Heart right ventricle (tissue), 16 donors: ENCODE measurements at regions not wholly inside any gene's neighbourhood (a gene's known extent, or its start where the extent isn't known, plus 50 kb on each side); places are given as distances from the start of the nearest gene placed in this dataset.
"Not testable (repeated sequence)": the region's sequence is repeated elsewhere in the genome, so short reads cannot be mapped to it uniquely, and the experiment has no call there.

Experiments
- ATAC-seq, 8 donors: fragments of 200-7000 bp; cut with Tn5 transposase; one replicate each; pipeline ENCODE4 v1.9.1; 2020; ENCODE audit warnings: mild to moderate bottlenecking in 8 of 8, moderate library complexity in 8 of 8, moderate number of reproducible peaks in 1 of 8
- DNase-seq, 2 donors: peaks; one replicate each; pipeline ENCODE4 v3.0.0-alpha.2; 2020
- H3K27ac ChIP-seq, 10 donors: fragments of 200-600 bp; sonication (generic) in 2 of 10; one replicate each; pipeline versions ENCODE4 v1.5.0 to v1.8.0; 2020 to 2022; ENCODE audit warnings: mild to moderate bottlenecking in 3 of 10
- H3K27me3 ChIP-seq, 7 donors: fragments of 200-600 bp; one replicate each; pipeline ENCODE4 v1.8.0; 2021 to 2022; ENCODE audit warnings: mild to moderate bottlenecking in 2 of 7
- H3K36me3 ChIP-seq, 9 donors: fragments of 200-600 bp; sonication (generic) in 1 of 9; one replicate each; pipeline versions ENCODE4 v1.5.0 to v1.8.0; 2020 to 2022; ENCODE audit warnings: mild to moderate bottlenecking in 2 of 9
- H3K4me1 ChIP-seq, 9 donors: fragments of 200-600 bp; sonication (generic) in 1 of 9; one replicate each; pipeline versions ENCODE4 v1.5.0 to v1.8.0; 2020 to 2022; ENCODE audit warnings: mild to moderate bottlenecking in 4 of 9
- H3K4me3 ChIP-seq, 10 donors: fragments of 200-600 bp; sonication (generic) in 2 of 10; one replicate each; pipeline versions ENCODE4 v1.5.0 to v1.8.0; 2020 to 2022; ENCODE audit warnings: mild to moderate bottlenecking in 7 of 10, moderate library complexity in 2 of 10
- H3K9me3 ChIP-seq, 11 donors: fragments of 200-600 bp in 10 of 11; sonication (generic) in 2 of 11; one replicate each; pipeline versions ENCODE4 v1.5.0 to v1.8.0; 2013 to 2022; ENCODE audit warnings: mild to moderate bottlenecking in 2 of 11, control low read depth in 1 of 11, moderate library complexity in 1 of 11
- WGBS, 2 donors: extraction: QIAGEN DNeasy Blood & Tissue Kit; methylation state at CpG; one replicate each; pipeline ENCODE4 v1.1.7; 2013; ENCODE audit warnings: inconsistent platforms in 1 of 2; 5-methylcytosine and 5-hydroxymethylcytosine counted together
- intact Hi-C, 10 donors: fragments of 100-400 bp; cut with DNase I; formaldehyde crosslinking; loops; one replicate each; pipeline versions ENCODE4 v1.11.1 to v1.14.2; 2022
- TF ChIP-seq, protein P1 (sequence below), 9 donors: fragments of 200-600 bp; sonication (generic) in 2 of 9; IDR thresholded peaks; one replicate each; pipeline versions ENCODE4 v1.5.0 to v1.8.0; 2021 to 2022; ENCODE audit warnings: antibody characterized with exemption in 9 of 9, mild to moderate bottlenecking in 5 of 9, moderate library complexity in 1 of 9
- donor health status: Arrhythmogenic right ventricular cardiomyopathy.
- donor health status: ischemic (EF 13 %, LVEDD 7.1; RV severe dilation, severe dysfunction).
- donor health status: healthy with polysubstance abuse.
- donor health status: DM: no; HTN: yes; CAD: no.
- donor health status: DM: no; HTN: no; CAD: no.
- donor health status: ischemic (EF 25% LVEDD 6.9; RV normal size, moderate dysfunction).
- donor health status: ischemic (EF 25% LVEDD 5.7; RV mildly dilated, moderate dysfunction).
- donor health status: healthy.
- donor health status: DM: yes; HTN: yes; CAD: no.
- donor health status: Ischemic cardiomyopathy.
- donor health status: ischemic (EF 35%, LVEDD 5.7; RV mildly dilated, moderate dysfunction).
- donor health status: nonischemic (EF 11% LVEDD 7.7; RV severe dilation, severe dysfunction).
- donor health status: DM: yes; HTN: yes; CAD: no.
- donor health status: PGD.
- donor health status: ischemic (EF 29% LVEDD 5.4; RV normal size, mild dysfunction).
- donor health status: nonischemic (EF 23%, LVEDD 6.1; RV moderate dilation, normal function).

DNA sequence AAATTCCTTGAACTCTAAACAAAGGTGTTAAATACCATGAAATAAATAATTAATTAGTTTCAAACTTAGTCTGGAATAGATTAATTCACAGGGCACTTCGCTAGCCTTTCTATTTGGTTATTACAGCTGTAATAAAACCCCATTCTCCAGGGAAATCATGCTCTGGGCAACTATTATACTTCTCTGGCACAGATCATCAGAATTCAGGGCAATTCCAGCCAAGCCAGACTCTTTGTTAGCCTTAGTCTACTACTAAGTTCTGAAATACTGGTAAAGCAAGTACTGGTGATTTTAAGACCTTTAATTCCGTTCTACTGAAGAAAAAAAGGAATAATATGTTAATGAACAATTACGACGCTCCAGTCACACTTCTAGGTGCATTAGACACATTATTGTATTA lies 123.4 kb upstream of the PDE1A start:
- 90 to 95% methylated on average over 4 of the region's 4 CpGs for WGBS, 2 donors
- no peak overlapping the region for H3K27ac ChIP-seq
- no peaks in the 10 kb centered on the region for H3K27me3 ChIP-seq
- no peak overlapping the region for H3K4me3 ChIP-seq
- no peaks in the 10 kb centered on the region for H3K9me3 ChIP-seq
- ATAC-seq (no peak), DNase-seq (no peak)
- no peaks in the 10 kb centered on the region for H3K36me3 ChIP-seq
- TF ChIP-seq, protein P1, sequence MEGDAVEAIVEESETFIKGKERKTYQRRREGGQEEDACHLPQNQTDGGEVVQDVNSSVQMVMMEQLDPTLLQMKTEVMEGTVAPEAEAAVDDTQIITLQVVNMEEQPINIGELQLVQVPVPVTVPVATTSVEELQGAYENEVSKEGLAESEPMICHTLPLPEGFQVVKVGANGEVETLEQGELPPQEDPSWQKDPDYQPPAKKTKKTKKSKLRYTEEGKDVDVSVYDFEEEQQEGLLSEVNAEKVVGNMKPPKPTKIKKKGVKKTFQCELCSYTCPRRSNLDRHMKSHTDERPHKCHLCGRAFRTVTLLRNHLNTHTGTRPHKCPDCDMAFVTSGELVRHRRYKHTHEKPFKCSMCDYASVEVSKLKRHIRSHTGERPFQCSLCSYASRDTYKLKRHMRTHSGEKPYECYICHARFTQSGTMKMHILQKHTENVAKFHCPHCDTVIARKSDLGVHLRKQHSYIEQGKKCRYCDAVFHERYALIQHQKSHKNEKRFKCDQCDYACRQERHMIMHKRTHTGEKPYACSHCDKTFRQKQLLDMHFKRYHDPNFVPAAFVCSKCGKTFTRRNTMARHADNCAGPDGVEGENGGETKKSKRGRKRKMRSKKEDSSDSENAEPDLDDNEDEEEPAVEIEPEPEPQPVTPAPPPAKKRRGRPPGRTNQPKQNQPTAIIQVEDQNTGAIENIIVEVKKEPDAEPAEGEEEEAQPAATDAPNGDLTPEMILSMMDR (IDR thresholded peaks at IDR 0.05) = no peak
- intact Hi-C loops = no loop called here
- peaks cover 0 to 30% (median 13%) of the 10 kb centered on the region in 9 donors for H3K4me1 ChIP-seq

DNA sequence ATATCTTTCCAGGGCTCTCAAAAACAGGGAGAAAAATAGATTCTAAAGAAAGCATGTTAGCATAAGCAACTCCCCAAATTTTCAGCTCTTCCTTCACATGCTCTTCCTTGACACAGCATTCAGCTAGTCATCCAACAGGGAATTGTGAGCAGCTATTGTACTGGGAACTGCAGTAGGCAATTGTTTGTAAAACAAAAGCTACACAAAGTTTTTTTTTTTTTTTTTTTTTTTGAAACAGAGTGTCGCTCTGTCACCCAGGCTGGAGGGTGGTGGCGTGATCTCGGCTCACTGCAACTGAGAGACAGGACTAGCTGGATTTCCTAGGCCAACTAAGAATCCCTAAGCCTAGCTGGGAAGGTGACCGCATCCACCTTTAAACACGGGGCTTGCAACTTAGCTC lies 125.4 kb upstream of the PDE1A start:
- H3K4me3 ChIP-seq, H3K36me3 ChIP-seq, intact Hi-C loops, H3K9me3 ChIP-seq, ATAC-seq, H3K27me3 ChIP-seq, DNase-seq, H3K27ac ChIP-seq: not testable (repeated sequence)
- peaks cover 0 to 24% (median 13%) of the 10 kb centered on the region in 9 donors for H3K4me1 ChIP-seq
- 92 to 95% methylated on average over 5 of the region's 5 CpGs for WGBS, 2 donors

DNA sequence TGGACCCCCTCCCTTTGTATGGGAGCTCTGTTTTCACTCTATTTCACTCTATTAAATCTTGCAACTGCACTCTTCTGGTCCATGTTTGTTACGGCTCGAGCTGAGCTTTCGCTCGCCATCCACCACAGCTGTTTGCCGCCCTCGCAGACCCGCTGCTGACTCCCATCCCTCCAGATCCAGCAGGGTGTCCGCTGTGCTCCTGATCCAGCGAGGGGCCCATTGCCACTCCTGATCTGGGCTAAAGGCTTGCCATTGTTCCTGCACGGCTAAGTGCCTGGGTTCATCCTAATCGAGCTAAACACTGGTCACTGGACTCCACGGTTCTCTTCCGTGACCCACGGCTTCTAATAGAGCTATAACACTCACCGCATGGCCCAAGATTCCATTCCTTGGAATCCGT lies 125.9 kb upstream of the PDE1A start:
- H3K27me3 ChIP-seq, DNase-seq, H3K27ac ChIP-seq, H3K36me3 ChIP-seq, intact Hi-C loops, H3K9me3 ChIP-seq, ATAC-seq, H3K4me3 ChIP-seq: not testable (repeated sequence)
- H3K4me1 ChIP-seq = peaks cover 0 to 18% (median 12%) of the 10 kb centered on the region in 9 donors
- 97 to 98% methylated on average over 15 to 16 of the region's 16 CpGs for WGBS, 2 donors

DNA sequence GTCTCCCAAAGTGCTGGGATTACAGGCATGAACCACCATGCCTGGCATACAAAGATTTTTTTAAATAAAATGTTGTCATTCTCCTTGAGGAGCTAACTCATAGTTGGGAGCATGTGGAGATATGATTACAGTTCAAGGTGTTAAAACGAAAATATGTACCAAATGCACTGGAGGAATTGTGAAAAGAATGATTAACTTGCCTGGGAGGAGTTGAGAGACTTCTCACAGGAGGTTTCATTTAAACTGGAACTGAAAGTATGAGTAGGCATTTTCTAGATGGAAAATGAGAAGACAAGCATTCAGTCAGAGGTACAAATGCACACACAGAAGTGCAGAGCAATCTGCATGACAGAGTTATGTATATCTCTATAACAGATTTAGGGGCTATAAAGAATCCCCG lies 126.6 kb upstream of the PDE1A start:
- Histone ChIP-seq H3K4me3 (no peak overlapping the region), H3K36me3 (no peaks in the 10 kb centered on the region), H3K27ac (no peak overlapping the region), H3K9me3 (no peaks in the 10 kb centered on the region), H3K4me1 (peaks cover 0 to 11% (median 6%) of the 10 kb centered on the region in 9 donors), H3K27me3 (no peaks in the 10 kb centered on the region)
- DNase-seq = no peak
- ATAC-seq = no peak
- WGBS, 2 donors = 84 to 93% methylated on average over 2 of the region's 2 CpGs
- intact Hi-C loops = no loop called here
- TF ChIP-seq, protein P1 (IDR thresholded peaks at IDR 0.05) = no peak

DNA sequence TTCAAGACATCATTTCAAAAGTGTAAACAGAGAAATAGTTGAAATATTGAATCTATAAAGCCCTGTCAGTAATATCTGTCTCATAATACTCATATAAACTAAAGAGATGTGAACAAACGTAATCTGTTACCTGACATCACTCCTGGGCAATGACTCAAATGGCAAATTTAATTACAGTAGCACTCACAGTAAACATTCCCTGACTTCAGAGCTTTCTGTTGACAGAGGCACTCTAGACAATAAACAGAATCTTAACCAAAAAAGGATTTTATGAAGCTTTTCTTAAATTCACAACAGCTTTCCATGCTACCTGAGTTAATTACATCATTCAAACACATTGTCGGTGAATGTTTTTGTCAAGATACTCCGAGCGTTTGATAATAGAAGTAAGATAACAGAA lies 128.1 kb upstream of the PDE1A start:
- no peak for DNase-seq
- H3K4me1 ChIP-seq = no peaks in the 10 kb centered on the region
- H3K4me3 ChIP-seq = no peak overlapping the region
- 64 to 71% methylated on average over 4 of the region's 4 CpGs for WGBS, 2 donors
- H3K9me3 ChIP-seq = no peaks in the 10 kb centered on the region
- intact Hi-C loops = no loop called here
- ATAC-seq = no peak
- H3K36me3 ChIP-seq = no peaks in the 10 kb centered on the region
- H3K27me3 ChIP-seq = no peaks in the 10 kb centered on the region
- H3K27ac ChIP-seq = no peak overlapping the region
- TF ChIP-seq, protein P1 (IDR thresholded peaks at IDR 0.05) = no peak

DNA sequence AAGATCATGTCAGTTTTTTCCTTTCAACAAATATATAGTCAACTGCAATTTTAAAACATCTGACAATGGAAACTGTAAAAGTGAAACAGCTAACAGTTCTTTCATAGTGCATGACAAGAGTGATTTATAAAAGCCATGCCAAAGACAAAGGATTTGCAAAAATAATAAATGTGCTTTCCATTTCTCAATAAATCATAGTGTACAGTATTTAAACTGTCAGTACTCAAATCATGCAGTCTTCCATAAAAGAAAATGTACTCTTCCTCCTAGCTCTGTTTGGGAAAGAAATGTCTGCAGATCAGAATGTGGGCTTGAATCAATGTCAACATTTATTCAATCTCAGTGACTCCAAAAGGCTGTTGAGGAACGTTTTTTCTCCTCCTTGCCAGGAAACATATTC lies 131.7 kb upstream of the PDE1A start:
- Histone ChIP-seq H3K9me3 (peaks cover 0 to 2% (median 0%) of the 10 kb centered on the region in 11 donors), H3K27me3 (no peaks in the 10 kb centered on the region), H3K4me3 (no peak overlapping the region), H3K36me3 (no peaks in the 10 kb centered on the region), H3K4me1 (no peaks in the 10 kb centered on the region), H3K27ac (no peak overlapping the region)
- ATAC-seq = no peak
- 8 to 24% methylated on average over 1 of the region's 1 CpG for WGBS, 2 donors
- TF ChIP-seq, protein P1 (IDR thresholded peaks at IDR 0.05) = no peak
- intact Hi-C loops = no loop called here
- DNase-seq = no peak
